ENCODE measurements at regions not wholly inside any gene's neighbourhood (a gene's known extent, or its start where the extent isn't known, plus 50 kb on each side); places are given as distances from the start of the nearest gene placed in this dataset.

GRCh38 chr19:28567834-28568233 lies 645.1 kb downstream of the UQCRFS1 start:
- no TSS peak for BruUV-seq (replicated peaks)
- POLR2A ChIA-PET, result no interaction called here
- no peak overlapping the region for H3K27ac ChIP-seq (ENCODE audit: insufficient read depth, low read depth, low read length)
- no peak overlapping the region for H3K4me3 ChIP-seq (replicated peaks in 1 of 3; ENCODE audit: insufficient read depth in 1 of 3, low read depth in 1 of 3, low read length in 3 of 3)
- no peak overlapping the region for H3K4me2 ChIP-seq (ENCODE audit: insufficient read depth, low read length)
- H3K9ac ChIP-seq (replicated peaks; ENCODE audit: extremely low read depth, insufficient read depth, low read length), result no peak overlapping the region
- TF ChIP-seq CTCF (IDR thresholded peaks at IDR 0.05; ENCODE audit: extremely low read depth in 1 of 2, insufficient read depth in 1 of 2, low read depth in 1 of 2, low read length in 2 of 2) (no peak), JUN (IDR thresholded peaks at IDR 0.05; ENCODE audit: borderline replicate concordance, insufficient read depth, insufficient read length, low read depth) (no peak), EZH2 (IDR thresholded peaks at IDR 0.05; ENCODE audit: borderline replicate concordance, low read depth, low read length, severe bottlenecking) (no peak), GATA2 (IDR thresholded peaks at IDR 0.05; ENCODE audit: insufficient read depth, insufficient read length, low read depth, low read length) (no peak), POLR2AphosphoS5 (IDR thresholded peaks at IDR 0.05; ENCODE audit: insufficient read depth, low read depth, low read length) (no peak), POLR2A (IDR thresholded peaks at IDR 0.05; ENCODE audit: low read depth, low read length) (no peak), FOS (IDR thresholded peaks at IDR 0.05; ENCODE audit: borderline replicate concordance, insufficient read depth, low read length) (no peak), MYC (IDR thresholded peaks at IDR 0.05; ENCODE audit: low read depth, low read length) (no peak), MAX (IDR thresholded peaks at IDR 0.05; ENCODE audit: insufficient read depth, insufficient read length) (no peak)
- no peak for DNase-seq (ENCODE audit: low read depth, low spot score)
- no peak for FAIRE-seq
- no peaks in the 10 kb centered on the region for H3K9me3 ChIP-seq (replicated peaks; ENCODE audit: control insufficient read depth, insufficient read depth, low read length)
- no peaks in the 10 kb centered on the region for H3K4me1 ChIP-seq (ENCODE audit: control insufficient read depth, extremely low read depth, insufficient read depth, low read length)
- H4K20me1 ChIP-seq (replicated peaks; ENCODE audit: control insufficient read depth, extremely low read depth, insufficient read depth, low read length), result no peaks in the 10 kb centered on the region
- H2AFZ ChIP-seq (ENCODE audit: low read depth, low read length), result no peak overlapping the region
- CTCF ChIA-PET, result no interaction called here
- H3K9me1 ChIP-seq (replicated peaks; ENCODE audit: control insufficient read depth, extremely low read depth, insufficient read depth, low read length), result no peaks in the 10 kb centered on the region
- dilution Hi-C loops (cut with MboI; ENCODE audit: extremely low pct_ligation_motif_present, low sequenced_read_pairs) (no loop called here), intact Hi-C loops (cut with micrococcal nuclease) (no loop called here)
- H3K79me2 ChIP-seq (ENCODE audit: control insufficient read depth, insufficient read depth, low read length), result no peaks in the 10 kb centered on the region
- no peaks in the 10 kb centered on the region for H3K36me3 ChIP-seq (ENCODE audit: control insufficient read depth in 2 of 2, extremely low read depth in 1 of 2, insufficient read depth in 2 of 2, low read length in 2 of 2)
- no peaks in the 10 kb centered on the region for H3K27me3 ChIP-seq (ENCODE audit: control insufficient read depth in 2 of 2, insufficient read depth in 2 of 2, low read length in 2 of 2)

All from endothelial cell of umbilical vein (primary cell).